K562 (cell line): ENCODE measurements at regions not wholly inside any gene's neighbourhood (a gene's known extent, or its start where the extent isn't known, plus 50 kb on each side); places are given as distances from the start of the nearest gene placed in this dataset.

ENCODE experiments used
- ATAC-seq: fragments of 200-7000 bp; cut with Tn5 transposase; 3 replicates; pipeline ENCODE4 v1.9.1; 2020; ENCODE audit warnings: moderate library complexity
- BruUV-seq: library from RNA; stranded (reverse); fragments of 400-500 nt; replicated peaks from 2 replicates; lab custom pipeline; 2021; lab: Mats Ljungman, UMichigan
- CTCF ChIA-PET: fragments of 300-600 bp; formaldehyde crosslinking; extraction: SDS; loops from one replicate; lab custom pipeline; 2021; ENCODE audit warnings: low intra/inter-chr PET ratio; lab: Yijun Ruan, JAX
- POLR2A ChIA-PET: fragments of 300-600, 350-650 bp; sonication (Branson Sonifier 250); formaldehyde crosslinking; extraction: SDS; loops from one replicate; lab custom pipeline; 2021; ENCODE audit warnings: antibody characterized with exemption, inconsistent platforms; lab: Yijun Ruan, JAX
- DNase-seq, 4 experiments: peaks; one replicate each; pipeline versions ENCODE4 v3.0.0 to v3.0.0-alpha.2; 2011 to 2018; ENCODE audit warnings: low spot score in 3 of 4, mixed read lengths in 3 of 4; ENCODE audit errors: extremely low read depth in 1 of 4
- FAIRE-seq: peaks from 2 replicates; lab custom pipeline; 2011; peaks lifted over from hg19 to GRCh38; lab: Jason Lieb, UNC
- H2AFZ ChIP-seq: 2 replicates; pipeline ENCODE4 v1.6.0; 2011; ENCODE audit warnings: low read depth, low read length, control low read depth, inconsistent platforms
- H3K27ac ChIP-seq: fragments of 200-600 bp; 3 replicates; pipeline ENCODE4 v1.8.0; 2011; ENCODE audit warnings: low read depth, mild to moderate bottlenecking, control low read depth, inconsistent platforms, low read length, moderate library complexity, mixed read lengths; ENCODE audit errors: extremely low read depth
- H3K27me3 ChIP-seq, 2 experiments: fragments of 300-600 bp in 1 of 2; 2 replicates in 1 of 2; 3 replicates in 1 of 2; pipeline versions ENCODE4 v1.6.0 to v1.8.0; 2011; ENCODE audit warnings: inconsistent platforms in 2 of 2, low read length in 2 of 2, mild to moderate bottlenecking in 1 of 2, mixed read lengths in 1 of 2, moderate library complexity in 1 of 2; ENCODE audit not compliant: control insufficient read depth in 2 of 2, insufficient read depth in 2 of 2
- H3K36me3 ChIP-seq: fragments of 300-600 bp; 3 replicates; pipeline ENCODE4 v1.8.0; 2011; ENCODE audit warnings: mild to moderate bottlenecking, low read length, inconsistent platforms; ENCODE audit not compliant: control insufficient read depth, insufficient read depth
- H3K4me1 ChIP-seq, 2 experiments: fragments of 200-600 bp in 1 of 2; replicated peaks in 1 of 2; 2 replicates in 1 of 2; 3 replicates in 1 of 2; pipeline versions ENCODE4 v1.5.1 to v1.8.0; 2011; ENCODE audit warnings: inconsistent platforms in 2 of 2, low read length in 2 of 2, mild to moderate bottlenecking in 1 of 2, mixed read lengths in 1 of 2, moderate library complexity in 1 of 2; ENCODE audit not compliant: control insufficient read depth in 2 of 2, insufficient read depth in 2 of 2
- H3K4me2 ChIP-seq: 2 replicates; pipeline ENCODE4 v1.6.1; 2011; ENCODE audit warnings: low read length, control low read depth, inconsistent platforms, mixed read lengths; ENCODE audit not compliant: insufficient read depth
- H3K4me3 ChIP-seq: fragments of 200-600 bp; sonication (generic), shearing (Covaris generic); 2 replicates; pipeline ENCODE4 v1.5.1; 2016; ENCODE audit warnings: control low read depth, inconsistent platforms
- H3K79me2 ChIP-seq: fragments of 200-600 bp; 3 replicates; pipeline ENCODE4 v1.8.0; 2011; ENCODE audit warnings: low read length, inconsistent platforms; ENCODE audit not compliant: control insufficient read depth, insufficient read depth
- H3K9ac ChIP-seq, 2 experiments: 2 replicates each; pipeline versions ENCODE4 v1.6.0 to v1.6.1; 2011; ENCODE audit warnings: low read depth in 2 of 2, low read length in 2 of 2, control low read depth in 1 of 2, inconsistent platforms in 1 of 2, mild to moderate bottlenecking in 1 of 2, mixed read lengths in 1 of 2; ENCODE audit not compliant: insufficient read depth in 1 of 2
- H3K9me1 ChIP-seq: one replicate; pipeline ENCODE4 v1.6.0; 2011; ENCODE audit warnings: inconsistent platforms, mild to moderate bottlenecking, low read length, moderate library complexity; ENCODE audit not compliant: control insufficient read depth, insufficient read depth
- H3K9me3 ChIP-seq: replicated peaks from 2 replicates; pipeline ENCODE4 v1.5.1; 2011; ENCODE audit warnings: low read depth, low read length, inconsistent platforms; ENCODE audit not compliant: control insufficient read depth, insufficient read depth
- H4K20me1 ChIP-seq: replicated peaks from 2 replicates; pipeline ENCODE4 v1.6.1; 2011; ENCODE audit warnings: low read length, inconsistent platforms, mixed read lengths; ENCODE audit not compliant: control insufficient read depth, insufficient read depth
- CAMTA2 ChIP-seq: fragments of 250-450 bp; sonication (Bioruptor Pico); conservative IDR thresholded peaks from 2 replicates; pipeline ENCODE4 v1.5.1; 2022
- CBX2 ChIP-seq: fragments of 200-600 bp; sonication (generic); IDR thresholded peaks from one replicate; pipeline ENCODE4 v1.6.1; 2012; ENCODE audit warnings: mild to moderate bottlenecking, low read length, inconsistent platforms; ENCODE audit not compliant: insufficient read depth, poor library complexity, severe bottlenecking
- CTBP1 ChIP-seq: fragments of 450-650 bp; IDR thresholded peaks from 2 replicates; pipeline ENCODE4 v1.6.1; 2016; ENCODE audit warnings: borderline replicate concordance
- GABPB2 ChIP-seq: fragments of 250-450 bp; sonication (Bioruptor Pico); conservative IDR thresholded peaks from 2 replicates; pipeline ENCODE4 v1.5.1; 2021; ENCODE audit warnings: mild to moderate bottlenecking
- PBX2 ChIP-seq, 2 experiments: IDR thresholded peaks in 1 of 2; conservative IDR thresholded peaks in 1 of 2; 2 replicates each; pipeline ENCODE4 v1.6.1; 2016; ENCODE audit warnings: low read depth in 2 of 2, mild to moderate bottlenecking in 1 of 2, missing compliant biosample characterization in 1 of 2, missing genetic modification characterization in 1 of 2, moderate library complexity in 1 of 2
- PHB2 ChIP-seq: fragments of 450-650 bp; IDR thresholded peaks from 2 replicates; pipeline ENCODE4 v1.6.1; 2017; ENCODE audit warnings: low read depth
- RBM22 ChIP-seq: fragments of 200-400 bp; formaldehyde crosslinking; IDR thresholded peaks from 2 replicates; pipeline ENCODE4 v1.6.1; 2018; ENCODE audit warnings: low read length, low read depth; ENCODE audit not compliant: poor library complexity, severe bottlenecking
- TEAD1 ChIP-seq, 2 experiments: fragments of 450-650 bp in 1 of 2; sonication (generic) in 1 of 2; formaldehyde crosslinking; IDR thresholded peaks; 2 replicates each; pipeline versions ENCODE4 v1.4.0 to v1.8.0; 2020 to 2022; ENCODE audit warnings: mild to moderate bottlenecking in 2 of 2, missing genetic modification reagents in 1 of 2
- TFAM ChIP-seq: fragments of 250-450 bp; sonication (Bioruptor Pico); conservative IDR thresholded peaks from 2 replicates; pipeline ENCODE4 v1.5.0; 2021; ENCODE audit warnings: mild to moderate bottlenecking, moderate library complexity
- TFE3 ChIP-seq: fragments of 450-650 bp; formaldehyde crosslinking; IDR thresholded peaks from 2 replicates; pipeline ENCODE4 v1.4.0; 2020; ENCODE audit warnings: mild to moderate bottlenecking, mixed read lengths
- U2AF1 ChIP-seq: fragments of 200-400 bp; formaldehyde crosslinking; optimal IDR thresholded peaks from 2 replicates; pipeline ENCODE3; 2017; ENCODE audit warnings: mild to moderate bottlenecking, low read depth, low read length, moderate library complexity
- ZNF707 ChIP-seq: fragments of 250-450 bp; sonication (Bioruptor Pico); conservative IDR thresholded peaks from 2 replicates; pipeline ENCODE4 v1.8.0; 2022; ENCODE audit warnings: inconsistent platforms, mild to moderate bottlenecking, moderate library complexity
- WGBS: fragments of 100-300 bp; shearing (Covaris generic); methylation state at CpG from one replicate; pipeline ENCODE4 v1.1.6; 2016; ENCODE audit warnings: low coverage, mixed read lengths; ENCODE audit not compliant: insufficient coverage; ENCODE audit errors: missing lambda C conversion rate; 5-methylcytosine and 5-hydroxymethylcytosine counted together
- in situ Hi-C: fragments of 300-500 bp; cut with MboI; formaldehyde crosslinking; loops from 4 replicates; pipeline ENCODE4 v1.15.0; 2018; ENCODE audit warnings: inconsistent platforms, mixed read lengths
- intact Hi-C: fragments of 100-400 bp; cut with micrococcal nuclease; formaldehyde crosslinking; loops from 2 replicates; pipeline ENCODE4 v1.14.2; 2022

DNA sequence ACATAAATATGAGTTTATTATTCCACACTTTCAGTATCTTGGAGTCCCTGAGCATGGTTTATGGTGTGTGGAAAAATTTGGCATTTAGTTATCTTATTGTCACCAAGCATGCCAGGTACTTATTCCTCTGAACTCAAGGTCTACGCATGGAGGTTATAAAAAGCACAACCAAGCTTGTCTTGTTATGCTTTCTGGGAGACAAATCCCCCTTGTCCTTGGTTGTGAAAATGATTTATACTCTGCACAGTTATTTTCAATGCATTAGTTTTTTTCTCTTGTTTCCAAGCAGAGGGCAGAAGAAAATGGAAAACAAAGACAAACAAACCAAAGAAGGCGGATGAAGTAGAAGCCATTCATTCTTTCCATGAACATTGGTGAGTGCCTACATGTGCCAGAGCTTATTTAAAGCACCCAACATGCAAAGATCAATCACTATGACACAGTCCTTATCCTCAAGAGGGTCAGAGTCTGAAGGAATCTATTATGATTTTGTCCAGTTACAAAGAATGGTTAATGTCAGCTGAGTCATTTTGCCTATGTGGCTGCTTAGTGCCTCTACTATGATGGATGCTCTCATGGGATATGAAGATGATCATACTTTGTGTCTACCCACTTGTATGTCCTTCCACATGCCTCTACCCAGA is 323.1 kb downstream of the TENT4A start:
- H3K4me2 ChIP-seq, result no peak overlapping the region
- H4K20me1 ChIP-seq, result no peaks in the 10 kb centered on the region
- no peak overlapping the region for H3K9ac ChIP-seq
- ChIA-PET CTCF (no interaction called here), POLR2A (no interaction called here)
- no peaks in the 10 kb centered on the region for H3K36me3 ChIP-seq
- no peak overlapping the region for H3K27ac ChIP-seq
- no peaks in the 10 kb centered on the region for H3K9me3 ChIP-seq
- no TSS peak for BruUV-seq
- H3K27me3 ChIP-seq, result no peaks in the 10 kb centered on the region
- no peak for ATAC-seq
- no peak overlapping the region for H2AFZ ChIP-seq
- no peaks in the 10 kb centered on the region for H3K9me1 ChIP-seq
- no peaks in the 10 kb centered on the region for H3K79me2 ChIP-seq
- in situ Hi-C loops, result no loop called here
- TF ChIP-seq TFE3 (CRISPR knock-in tag) (no peak), PBX2 (CRISPR knock-in tag; IDR thresholded peaks at IDR 0.05; ENCODE audit: low read depth) (no peak), PBX2 (tag; conservative IDR thresholded peaks at IDR 0.05; ENCODE audit: low read depth) (no peak), RBM22 (no peak), GABPB2 (CRISPR knock-in tag) (no peak), U2AF1 (no peak), TEAD1 (CRISPR knock-in tag; IDR thresholded peaks at IDR 0.05) (no peak), CBX2 (no peak), TFAM (CRISPR knock-in tag) (no peak), ZNF707 (CRISPR knock-in tag) (no peak), PHB2 (no peak), CTBP1 (no peak), CAMTA2 (CRISPR knock-in tag) (no peak)
- TF ChIP-seq, all 486 proteins: peak for 0
- FAIRE-seq (no peak), DNase-seq (no peak)
- Histone ChIP-seq H3K4me3 (no peak overlapping the region), H3K4me1 (no peaks in the 10 kb centered on the region)
- intact Hi-C loops, result no loop called here
- WGBS, result 5% methylated on average over 2 of the region's 2 CpGs
